B cell (primary cell): ENCODE measurements at regions not wholly inside any gene's neighbourhood (a gene's known extent, or its start where the extent isn't known, plus 50 kb on each side); places are given as distances from the start of the nearest gene placed in this dataset.

Experiments
- ATAC-seq: fragments of 200-7000 bp; cut with Tn5 transposase; one replicate; pipeline ENCODE4 v1.10.0; 2021; ENCODE audit warnings: low read depth, mild to moderate bottlenecking, moderate number of reproducible peaks, moderate library complexity
- CTCF ChIA-PET: fragments of 350-600 bp; sonication (Branson Sonifier 250); formaldehyde crosslinking; loops from one replicate; lab custom pipeline; 2021; ENCODE audit warnings: antibody characterized with exemption, inconsistent platforms; lab: Charles Lee
- POLR2A ChIA-PET: fragments of 350-600 bp; sonication (Branson Sonifier 250); formaldehyde crosslinking; loops from one replicate; lab custom pipeline; 2021; ENCODE audit warnings: antibody characterized with exemption; lab: Charles Lee
- DNase-seq: peaks from one replicate; pipeline ENCODE4 v3.0.0; 2013
- H2AFZ ChIP-seq: 2 replicates; pipeline ENCODE4 v1.6.1; 2012; ENCODE audit warnings: mild to moderate bottlenecking, low read depth, low read length; ENCODE audit not compliant: insufficient read depth, poor library complexity, severe bottlenecking
- H3K27ac ChIP-seq, 2 donors: 1 replicate in 1 of 2; 2 replicates in 1 of 2; pipeline ENCODE4 v1.5.1; 2012 to 2013; ENCODE audit warnings: low read length in 2 of 2, mild to moderate bottlenecking in 2 of 2, moderate library complexity in 1 of 2
- H3K27me3 ChIP-seq, 4 experiments: fragments of 200-600 bp in 1 of 4; sonication (generic) in 1 of 4; replicated peaks in 1 of 4; 1 replicate in 2 of 4; 2 replicates in 2 of 4; pipeline versions ENCODE4 v1.6.1 to v1.7.0; 2013 to 2016; ENCODE audit warnings: low read length in 3 of 4, mild to moderate bottlenecking in 2 of 4, mixed read lengths in 1 of 4, moderate library complexity in 1 of 4; ENCODE audit not compliant: insufficient read depth in 4 of 4, control insufficient read depth in 3 of 4; ENCODE audit errors: control extremely low read depth in 1 of 4
- H3K36me3 ChIP-seq, 2 experiments: replicated peaks in 1 of 2; 1 replicate in 1 of 2; 2 replicates in 1 of 2; pipeline versions ENCODE4 v1.6.1 to v1.7.1; 2013; ENCODE audit warnings: low read length in 1 of 2; ENCODE audit not compliant: insufficient read depth in 2 of 2, control insufficient read depth in 1 of 2; ENCODE audit errors: control extremely low read depth in 1 of 2, extremely low read depth in 1 of 2
- H3K4me1 ChIP-seq, 2 donors: fragments of 200-600 bp in 1 of 2; sonication (generic) in 1 of 2; 1 replicate in 1 of 2; 2 replicates in 1 of 2; pipeline versions ENCODE4 v1.5.1 to v1.6.1; 2013 to 2017; ENCODE audit warnings: low read length in 2 of 2; ENCODE audit not compliant: control insufficient read depth in 2 of 2, insufficient read depth in 2 of 2
- H3K4me2 ChIP-seq: replicated peaks from 2 replicates; pipeline ENCODE3; 2012; ENCODE audit warnings: mild to moderate bottlenecking, low read depth, low read length; ENCODE audit not compliant: poor library complexity, severe bottlenecking
- H3K4me3 ChIP-seq, 5 experiments: fragments of 200-600 bp in 1 of 5; sonication (generic) in 1 of 5; 1 replicate in 3 of 5; 2 replicates in 2 of 5; pipeline versions ENCODE4 v1.5.1 to v1.7.0; 2011 to 2016; ENCODE audit warnings: low read length in 4 of 5, mild to moderate bottlenecking in 4 of 5, low read depth in 2 of 5, control low read depth in 1 of 5, moderate library complexity in 1 of 5; ENCODE audit not compliant: insufficient read depth in 1 of 5; ENCODE audit errors: control extremely low read depth in 1 of 5, extremely low read depth in 1 of 5
- H3K79me2 ChIP-seq: fragments of 200-600 bp; sonication (generic); one replicate; pipeline ENCODE4 v1.6.0; 2016; ENCODE audit warnings: low read length; ENCODE audit not compliant: control insufficient read depth, insufficient read depth
- H3K9ac ChIP-seq: fragments of 200-600 bp; sonication (generic); 2 replicates; pipeline ENCODE4 v1.6.1; 2017; ENCODE audit warnings: mild to moderate bottlenecking, low read length, moderate library complexity
- H3K9me3 ChIP-seq, 3 donors: one replicate each; pipeline versions ENCODE4 v1.6.1 to v1.7.1; 2013; ENCODE audit warnings: low read length in 2 of 3; ENCODE audit not compliant: control insufficient read depth in 2 of 3, insufficient read depth in 1 of 3; ENCODE audit errors: control extremely low read depth in 1 of 3
- H4K20me1 ChIP-seq: 2 replicates; pipeline ENCODE4 v1.6.0; 2012; ENCODE audit warnings: mild to moderate bottlenecking, low read length; ENCODE audit not compliant: insufficient read depth, control insufficient read depth, poor library complexity, severe bottlenecking
- H3K27ac Mint-ChIP-seq: one replicate; pipeline ENCODE4 v1.8.0; 2021; ENCODE audit warnings: mixed read lengths
- H3K27me3 Mint-ChIP-seq: one replicate; pipeline ENCODE4 v1.8.0; 2021; ENCODE audit warnings: mixed read lengths
- H3K4me1 Mint-ChIP-seq: one replicate; pipeline ENCODE4 v1.8.0; 2021; ENCODE audit warnings: mixed read lengths
- H3K4me3 Mint-ChIP-seq: one replicate; pipeline ENCODE4 v1.8.0; 2021; ENCODE audit warnings: mixed read lengths
- H3K9me3 Mint-ChIP-seq: one replicate; pipeline ENCODE4 v1.8.0; 2022; ENCODE audit warnings: mixed read lengths; ENCODE audit not compliant: insufficient read depth
- CTCF ChIP-seq: fragments of 200-600 bp; IDR thresholded peaks from one replicate; pipeline ENCODE4 v1.8.0; 2022; ENCODE audit warnings: antibody characterized with exemption, mild to moderate bottlenecking
- EZH2 ChIP-seq: IDR thresholded peaks from 2 replicates; pipeline ENCODE4 v1.6.1; 2012; ENCODE audit warnings: borderline replicate concordance, low read depth, mild to moderate bottlenecking, moderate library complexity, low read length; ENCODE audit not compliant: insufficient read depth, poor library complexity, severe bottlenecking
- WGBS: methylation state at CpG from one replicate; pipeline ENCODE4 v1.1.5; 2013; ENCODE audit warnings: missing lambda C conversion rate; ENCODE audit not compliant: insufficient coverage; 5-methylcytosine and 5-hydroxymethylcytosine counted together
- intact Hi-C: fragments of 100-400 bp; cut with micrococcal nuclease; formaldehyde crosslinking; loops from one replicate; pipeline ENCODE4 v1.10.0; 2022

DNA sequence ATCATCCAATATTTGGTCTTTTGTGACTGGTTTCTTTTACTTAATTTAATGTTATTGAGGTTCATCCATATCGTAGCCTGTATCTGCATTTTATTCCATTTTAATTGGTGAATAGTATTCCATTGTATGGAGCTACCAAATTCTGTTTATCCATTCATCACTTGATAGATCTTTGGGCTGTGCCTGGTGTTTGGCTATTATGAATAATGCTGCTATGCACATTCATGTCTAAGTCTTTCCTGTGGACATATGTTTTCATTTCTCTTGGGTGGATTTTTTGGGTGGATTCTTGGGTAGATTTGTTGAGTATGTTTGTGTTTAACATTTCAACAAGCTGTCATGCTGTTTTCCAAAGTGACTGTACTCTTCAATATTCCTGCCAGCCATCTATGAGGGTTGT, 52.5 kb upstream of the NEDD4L start:
- Histone ChIP-seq H3K27ac (no peak overlapping the region), H3K4me1 (no peaks in the 10 kb centered on the region), H3K9ac (no peak overlapping the region), H3K27me3 (peaks cover 0 to 9% (median 3%) of the 10 kb centered on the region in 4 experiments), H3K9me3 (peaks cover 0 to 4% (median 0%) of the 10 kb centered on the region in 3 donors), H3K36me3 (no peaks in the 10 kb centered on the region), H3K79me2 (no peaks in the 10 kb centered on the region), H4K20me1 (no peaks in the 10 kb centered on the region), H2AFZ (no peak overlapping the region), H3K4me2 (no peak overlapping the region), H3K4me3 (no peak overlapping the region)
- ChIA-PET CTCF (no interaction called here), POLR2A (no interaction called here)
- intact Hi-C loops, result no loop called here
- no peak for TF ChIP-seq EZH2
- TF ChIP-seq CTCF, result no peak
- H3K4me1 Mint-ChIP-seq, result no peaks in the 10 kb centered on the region
- no peak overlapping the region for H3K4me3 Mint-ChIP-seq
- ATAC-seq, result no peak
- no peaks in the 10 kb centered on the region for H3K9me3 Mint-ChIP-seq
- H3K27me3 Mint-ChIP-seq, result peaks cover 12% of the 10 kb centered on the region
- no peak for DNase-seq
- no peak overlapping the region for H3K27ac Mint-ChIP-seq
- no CpG with 5 or more reads among the region's 1 CpG for WGBS

GRCh38 chr18:57989536-57989935, 54.5 kb upstream of the NEDD4L start:
- ChIA-PET POLR2A (no interaction called here), CTCF (no interaction called here)
- ATAC-seq (no peak), DNase-seq (no peak)
- WGBS, result 83% methylated on average over 6 of the region's 8 CpGs
- TF ChIP-seq EZH2, result no peak
- no peak for TF ChIP-seq CTCF
- no peaks in the 10 kb centered on the region for H4K20me1 ChIP-seq
- no peaks in the 10 kb centered on the region for H3K36me3 ChIP-seq
- H3K27me3 ChIP-seq, result peaks cover 0 to 9% (median 3%) of the 10 kb centered on the region in 4 experiments
- Mint-ChIP-seq H3K4me3 (no peak overlapping the region), H3K4me1 (no peaks in the 10 kb centered on the region), H3K27me3 (peaks cover 9% of the 10 kb centered on the region), H3K27ac (no peak overlapping the region), H3K9me3 (no peaks in the 10 kb centered on the region)
- intact Hi-C loops, result no loop called here
- H3K9ac ChIP-seq, result no peak overlapping the region
- H3K4me3 ChIP-seq, result no peak overlapping the region
- no peaks in the 10 kb centered on the region for H3K4me1 ChIP-seq
- no peak overlapping the region for H3K4me2 ChIP-seq
- H3K79me2 ChIP-seq, result no peaks in the 10 kb centered on the region
- no peak overlapping the region for H2AFZ ChIP-seq
- peaks cover 0 to 4% (median 0%) of the 10 kb centered on the region in 3 donors for H3K9me3 ChIP-seq
- no peak overlapping the region for H3K27ac ChIP-seq
